Choroid plexus epithelial cell (primary cell): ENCODE measurements at regions not wholly inside any gene's neighbourhood (a gene's known extent, or its start where the extent isn't known, plus 50 kb on each side); places are given as distances from the start of the nearest gene placed in this dataset.

Experiments used
- DNase-seq: peaks from one replicate; pipeline ENCODE4 v3.0.0-alpha.2; 2010; ENCODE audit warnings: low read depth
- H3K4me3 ChIP-seq: 2 replicates; pipeline ENCODE4 v1.5.1; 2011; ENCODE audit warnings: low read depth, mild to moderate bottlenecking, control low read depth, low read length, moderate library complexity
- CTCF ChIP-seq: conservative IDR thresholded peaks from 2 replicates; pipeline ENCODE4 v1.5.1; 2011; ENCODE audit warnings: low read depth, mild to moderate bottlenecking, control low read depth, inconsistent platforms, low read length, moderate library complexity

- peak; percentile 27 for DNase-seq
- H3K4me3 ChIP-seq = no peak overlapping the region
- peak; percentile 33 for TF ChIP-seq CTCF
Measured at GRCh38 chr6:159463119-159463829, 229.8 kb downstream of the SOD2 start.

DNA sequence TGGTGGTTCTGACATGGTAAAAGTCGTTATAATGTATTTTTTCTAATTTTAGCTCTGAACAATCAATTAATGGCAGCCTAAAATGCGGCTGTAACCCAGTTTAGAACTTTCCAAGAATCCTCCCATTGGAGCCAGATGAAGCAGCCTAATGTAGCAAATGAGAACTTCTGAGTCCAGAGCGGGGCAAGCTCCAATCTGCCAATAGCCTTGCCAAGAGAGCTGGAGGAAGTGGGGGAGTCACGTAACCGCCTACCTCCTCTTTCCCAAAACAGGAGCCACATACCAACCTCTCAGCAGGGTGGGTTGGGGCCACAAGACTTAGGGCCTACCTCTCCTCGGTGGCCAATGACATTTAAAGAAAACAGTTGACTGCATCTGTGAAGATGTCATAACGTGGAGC is 230.6 kb downstream of the SOD2 start:
- H3K4me3 ChIP-seq = no peak overlapping the region
- DNase-seq = no peak
- TF ChIP-seq CTCF = no peak

- no peak overlapping the region for H3K4me3 ChIP-seq
- no peak for TF ChIP-seq CTCF
- no peak for DNase-seq
Measured at GRCh38 chr6:159461998-159462397, 231.0 kb downstream of the SOD2 start.

GRCh38 chr6:159461266-159461665 is 231.8 kb downstream of the SOD2 start:
- H3K4me3 ChIP-seq = no peak overlapping the region
- peak; percentile 4 for DNase-seq
- TF ChIP-seq CTCF = no peak

DNA sequence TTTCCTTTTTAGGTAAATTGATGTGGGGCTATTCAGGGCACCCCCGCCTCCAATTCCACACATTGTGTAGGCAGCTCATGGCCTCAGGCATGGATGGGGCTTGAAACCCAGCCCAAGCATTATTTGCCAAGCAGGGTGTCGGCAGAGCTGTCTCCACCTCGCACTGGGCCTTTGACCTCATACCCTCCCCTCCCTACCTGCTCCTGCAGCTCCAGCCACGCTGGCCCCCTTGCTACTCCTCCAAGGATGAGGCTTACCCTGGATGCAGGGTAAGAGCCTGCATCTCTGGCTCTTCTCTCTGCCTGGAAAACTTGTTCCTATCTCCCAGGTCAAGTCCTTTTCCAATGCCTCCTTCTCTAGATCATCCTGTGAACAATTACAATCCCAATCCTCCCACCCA is 232.6 kb downstream of the SOD2 start:
- no peak for TF ChIP-seq CTCF
- DNase-seq = no peak
- no peak overlapping the region for H3K4me3 ChIP-seq

DNA sequence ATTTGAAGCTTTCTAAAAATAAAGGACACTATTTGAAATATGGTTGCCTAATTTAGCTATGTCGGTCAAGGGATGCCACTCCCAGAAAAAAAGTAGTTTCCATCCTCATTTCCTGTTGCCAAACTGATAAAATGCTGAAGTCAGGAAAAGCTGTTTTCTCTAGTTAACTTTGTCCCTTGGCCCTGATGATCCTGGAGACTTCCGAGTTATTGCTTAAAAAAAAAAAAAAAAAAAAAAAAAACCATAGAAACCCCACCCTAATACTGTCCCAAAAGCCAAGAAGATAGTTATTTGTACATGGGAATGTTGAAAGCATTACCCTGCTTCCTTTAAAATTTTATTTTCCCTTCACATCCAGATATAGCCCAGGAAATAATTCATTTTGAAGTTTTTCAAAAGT is 236.7 kb downstream of the SOD2 start:
- DNase-seq = no peak
- no peak overlapping the region for H3K4me3 ChIP-seq
- TF ChIP-seq CTCF = no peak

DNA sequence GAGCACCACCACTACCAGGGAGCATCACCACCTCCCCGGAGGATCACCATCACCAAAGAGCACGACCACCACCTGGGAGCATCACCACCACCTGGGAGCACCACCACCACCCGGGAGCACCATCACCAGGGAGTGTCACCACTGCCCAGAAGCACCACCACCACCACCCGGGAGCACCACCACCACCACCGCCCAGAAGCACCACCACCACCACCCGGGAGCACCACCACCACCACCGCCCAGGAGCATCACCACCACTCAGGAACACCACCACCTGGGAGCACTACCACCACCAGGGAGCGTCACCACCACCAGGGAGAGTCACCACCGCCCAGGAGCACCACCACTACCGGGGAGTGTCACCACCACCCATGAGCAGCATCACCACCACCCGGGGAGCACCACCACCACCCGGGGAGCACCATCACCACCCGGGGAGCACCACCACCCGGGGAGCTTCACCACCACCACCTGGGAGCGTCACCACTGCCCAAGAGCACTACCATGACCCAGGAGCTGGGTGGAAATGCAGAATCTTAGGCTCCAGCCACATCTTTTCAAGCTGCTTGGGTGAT is 237.3 kb downstream of the SOD2 start:
- DNase-seq = no peak
- H3K4me3 ChIP-seq = no peak overlapping the region
- no peak for TF ChIP-seq CTCF
